ENCODE measurements at regions not wholly inside any gene's neighbourhood (a gene's known extent, or its start where the extent isn't known, plus 50 kb on each side); places are given as distances from the start of the nearest gene placed in this dataset.
A peak's percentile ranks its signal among the peaks of the same experiment; 100 is the strongest.

DNA sequence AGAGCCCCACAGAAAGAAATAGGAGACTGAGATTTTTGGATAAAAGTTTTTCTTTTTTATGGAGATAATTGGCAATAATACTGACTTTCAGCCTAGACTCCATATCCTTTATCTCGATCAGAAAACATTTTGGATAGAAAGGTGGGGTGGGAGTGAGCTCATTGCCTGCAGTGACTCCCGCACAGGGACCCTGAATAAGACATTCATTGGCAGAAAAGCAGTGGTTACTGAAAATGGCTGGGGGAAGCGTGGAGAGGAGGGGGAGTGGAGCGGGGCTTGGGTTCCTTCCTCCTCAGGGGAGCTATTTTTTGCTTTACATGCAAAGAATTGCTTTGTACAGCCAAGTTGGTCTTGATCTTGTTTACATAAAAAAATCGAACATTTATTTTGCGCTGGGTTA is 90.4 kb upstream of the BMPER start:
- H3K4me3 Mint-ChIP-seq = peak overlapping the region in 1 of 3 experiments; percentile 57
- no peaks in the 10 kb centered on the region for H3K27me3 Mint-ChIP-seq (ENCODE audit: low read depth)
- TF ChIP-seq, protein P1, sequence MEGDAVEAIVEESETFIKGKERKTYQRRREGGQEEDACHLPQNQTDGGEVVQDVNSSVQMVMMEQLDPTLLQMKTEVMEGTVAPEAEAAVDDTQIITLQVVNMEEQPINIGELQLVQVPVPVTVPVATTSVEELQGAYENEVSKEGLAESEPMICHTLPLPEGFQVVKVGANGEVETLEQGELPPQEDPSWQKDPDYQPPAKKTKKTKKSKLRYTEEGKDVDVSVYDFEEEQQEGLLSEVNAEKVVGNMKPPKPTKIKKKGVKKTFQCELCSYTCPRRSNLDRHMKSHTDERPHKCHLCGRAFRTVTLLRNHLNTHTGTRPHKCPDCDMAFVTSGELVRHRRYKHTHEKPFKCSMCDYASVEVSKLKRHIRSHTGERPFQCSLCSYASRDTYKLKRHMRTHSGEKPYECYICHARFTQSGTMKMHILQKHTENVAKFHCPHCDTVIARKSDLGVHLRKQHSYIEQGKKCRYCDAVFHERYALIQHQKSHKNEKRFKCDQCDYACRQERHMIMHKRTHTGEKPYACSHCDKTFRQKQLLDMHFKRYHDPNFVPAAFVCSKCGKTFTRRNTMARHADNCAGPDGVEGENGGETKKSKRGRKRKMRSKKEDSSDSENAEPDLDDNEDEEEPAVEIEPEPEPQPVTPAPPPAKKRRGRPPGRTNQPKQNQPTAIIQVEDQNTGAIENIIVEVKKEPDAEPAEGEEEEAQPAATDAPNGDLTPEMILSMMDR (IDR thresholded peaks at IDR 0.05; ENCODE audit: unreplicated experiment in 3 of 3) = no peak
- H3K27ac Mint-ChIP-seq = peak overlapping the region; percentile 71 to 86 (median 82)
- peaks cover 28% of the 10 kb centered on the region for H3K4me1 Mint-ChIP-seq
- H3K36me3 Mint-ChIP-seq (ENCODE audit: low read depth) = no peaks in the 10 kb centered on the region
- peaks cover 4% of the 10 kb centered on the region for H3K9me3 Mint-ChIP-seq

- TF ChIP-seq, protein P1 (IDR thresholded peaks at IDR 0.05; ENCODE audit: unreplicated experiment in 3 of 3) = no peak
Measured at GRCh38 chr7:33815336-33815735, 90.0 kb upstream of the BMPER start.

GRCh38 chr7:33816106-33816505 is 89.2 kb upstream of the BMPER start:
- H3K4me1 Mint-ChIP-seq = peaks cover 28% of the 10 kb centered on the region
- H3K4me3 Mint-ChIP-seq = no peak overlapping the region
- TF ChIP-seq, protein P1 (IDR thresholded peaks at IDR 0.05; ENCODE audit: unreplicated experiment in 3 of 3) = no peak
- H3K27ac Mint-ChIP-seq = no peak overlapping the region
- no peaks in the 10 kb centered on the region for H3K27me3 Mint-ChIP-seq (ENCODE audit: low read depth)
- H3K36me3 Mint-ChIP-seq (ENCODE audit: low read depth) = no peaks in the 10 kb centered on the region
- peaks cover 10% of the 10 kb centered on the region for H3K9me3 Mint-ChIP-seq

More at GRCh38 chr7:33815336-33815735, 90.0 kb upstream of the BMPER start:
- Mint-ChIP-seq H3K4me1 (peaks cover 28% of the 10 kb centered on the region), H3K4me3 (no peak overlapping the region), H3K9me3 (peaks cover 6% of the 10 kb centered on the region), H3K27ac (peak overlapping the region; percentile 71 to 86 (median 82)), H3K27me3 (ENCODE audit: low read depth) (no peaks in the 10 kb centered on the region), H3K36me3 (ENCODE audit: low read depth) (no peaks in the 10 kb centered on the region)

- no peaks in the 10 kb centered on the region for H3K36me3 Mint-ChIP-seq (ENCODE audit: low read depth)
- H3K9me3 Mint-ChIP-seq = peaks cover 13% of the 10 kb centered on the region
- no peaks in the 10 kb centered on the region for H3K27me3 Mint-ChIP-seq (ENCODE audit: low read depth)
- H3K4me1 Mint-ChIP-seq = peaks cover 17% of the 10 kb centered on the region
- H3K27ac Mint-ChIP-seq = no peak overlapping the region
- no peak overlapping the region for H3K4me3 Mint-ChIP-seq
- TF ChIP-seq, protein P1 (IDR thresholded peaks at IDR 0.05; ENCODE audit: unreplicated experiment in 3 of 3) = no peak
Measured at GRCh38 chr7:33819658-33820057, 85.7 kb upstream of the BMPER start.

DNA sequence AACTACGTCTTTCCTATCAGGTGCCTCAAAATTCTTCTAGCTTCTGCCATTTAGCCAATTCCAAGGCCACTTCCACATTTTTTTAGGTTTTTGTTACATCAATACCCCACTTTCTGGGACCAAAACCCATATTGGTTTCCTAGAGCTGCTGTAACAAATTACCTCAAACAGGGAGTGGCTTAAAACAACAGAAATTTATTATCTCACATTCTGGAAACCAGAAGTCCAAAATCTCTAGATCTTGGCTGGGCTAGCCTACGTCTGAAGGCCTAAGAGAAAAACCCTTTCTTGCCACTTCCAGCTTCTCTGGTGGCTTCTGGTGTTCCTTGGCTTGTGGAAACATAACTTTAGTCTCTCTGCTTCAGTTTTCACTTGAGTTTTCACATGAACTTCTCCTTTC is 85.1 kb upstream of the BMPER start:
- Mint-ChIP-seq H3K4me3 (no peak overlapping the region), H3K36me3 (ENCODE audit: low read depth) (no peaks in the 10 kb centered on the region), H3K27ac (no peak overlapping the region), H3K27me3 (ENCODE audit: low read depth) (no peaks in the 10 kb centered on the region), H3K4me1 (peaks cover 12% of the 10 kb centered on the region), H3K9me3 (peaks cover 13% of the 10 kb centered on the region)
- TF ChIP-seq, protein P1 (IDR thresholded peaks at IDR 0.05; ENCODE audit: unreplicated experiment in 3 of 3) = no peak

- no peaks in the 10 kb centered on the region for H3K36me3 Mint-ChIP-seq (ENCODE audit: low read depth)
- TF ChIP-seq, protein P1 (IDR thresholded peaks at IDR 0.05; ENCODE audit: unreplicated experiment in 3 of 3) = no peak
- H3K27ac Mint-ChIP-seq = no peak overlapping the region
- H3K4me1 Mint-ChIP-seq = peaks cover 7% of the 10 kb centered on the region
- H3K27me3 Mint-ChIP-seq (ENCODE audit: low read depth) = no peaks in the 10 kb centered on the region
- peaks cover 13% of the 10 kb centered on the region for H3K9me3 Mint-ChIP-seq
- H3K4me3 Mint-ChIP-seq = no peak overlapping the region
Measured at GRCh38 chr7:33821970-33822369, 83.4 kb upstream of the BMPER start.

Data from nephron (organoid).